Renal cortex interstitium (tissue), 11 donors: ENCODE measurements at regions not wholly inside any gene's neighbourhood (a gene's known extent, or its start where the extent isn't known, plus 50 kb on each side); places are given as distances from the start of the nearest gene placed in this dataset.
A peak's percentile ranks its signal among the peaks of the same experiment; 100 is the strongest.
"Not testable (repeated sequence)": the region's sequence is repeated elsewhere in the genome, so short reads cannot be mapped to it uniquely, and the experiment has no call there.

Experiments
- DNase-seq, 11 donors: peaks; one replicate each; pipeline ENCODE4 v3.0.0-alpha.2; 2013; ENCODE audit warnings: low read depth in 9 of 11, low spot score in 4 of 11; ENCODE audit errors: extremely low read depth in 1 of 11

- no peak for DNase-seq
Observed at GRCh38 chr5:135114759-135115158, 80.7 kb upstream of the PITX1 start.

- no peak for DNase-seq
Observed at GRCh38 chr5:135112008-135112725, 78.1 kb upstream of the PITX1 start.

GRCh38 chr5:135110785-135111596 lies 77.0 kb upstream of the PITX1 start:
- DNase-seq = no peak

- no peak for DNase-seq
Observed at GRCh38 chr5:135108992-135109391, 75.0 kb upstream of the PITX1 start.

GRCh38 chr5:135108569-135108968 lies 74.5 kb upstream of the PITX1 start:
- DNase-seq = no peak

GRCh38 chr5:135107986-135108385 lies 74.0 kb upstream of the PITX1 start:
- DNase-seq = no peak

- no peak for DNase-seq
Observed at GRCh38 chr5:135106610-135107471, 72.8 kb upstream of the PITX1 start.

GRCh38 chr5:135106136-135106535 lies 72.1 kb upstream of the PITX1 start:
- no peak for DNase-seq

GRCh38 chr5:135105105-135105484 lies 71.1 kb upstream of the PITX1 start:
- no peak for DNase-seq

- DNase-seq = peak in 8 of 11 donors; percentile 22 to 66 (median 50)
Observed at GRCh38 chr5:135103575-135103853, 69.5 kb upstream of the PITX1 start.

GRCh38 chr5:135102716-135103574 lies 68.9 kb upstream of the PITX1 start:
- no peak for DNase-seq

- no peak for DNase-seq
Observed at GRCh38 chr5:135100431-135100830, 66.4 kb upstream of the PITX1 start.

- no peak for DNase-seq
Observed at GRCh38 chr5:135100011-135100410, 66.0 kb upstream of the PITX1 start.

GRCh38 chr5:135097390-135097789 lies 63.4 kb upstream of the PITX1 start:
- no peak for DNase-seq

GRCh38 chr5:135095871-135096270 lies 61.8 kb upstream of the PITX1 start:
- DNase-seq = no peak

- no peak for DNase-seq
Observed at GRCh38 chr5:135095052-135095715, 61.2 kb upstream of the PITX1 start.

GRCh38 chr5:135094339-135095051 lies 60.5 kb upstream of the PITX1 start:
- no peak for DNase-seq

GRCh38 chr5:135093483-135093882 lies 59.5 kb upstream of the PITX1 start:
- not testable (repeated sequence) for DNase-seq
